ENCODE measurements at regions not wholly inside any gene's neighbourhood (a gene's known extent, or its start where the extent isn't known, plus 50 kb on each side); places are given as distances from the start of the nearest gene placed in this dataset.

- Histone ChIP-seq H3K4me2 (no peak overlapping the region), H3F3A (ENCODE audit: low read depth) (no peaks in the 10 kb centered on the region), H3K9me3 (ENCODE audit: low read depth) (no peaks in the 10 kb centered on the region), H3K36me3 (no peaks in the 10 kb centered on the region), H3K27ac (no peak overlapping the region), H3K27me3 (no peaks in the 10 kb centered on the region), H4K20me1 (ENCODE audit: low read depth) (no peaks in the 10 kb centered on the region), H3K9ac (no peak overlapping the region), H2AFZ (replicated peaks) (no peak overlapping the region), H3K79me2 (ENCODE audit: low read depth) (no peaks in the 10 kb centered on the region), H3K4me3 (no peak overlapping the region), H3K4me1 (no peaks in the 10 kb centered on the region)
- no peak for DNase-seq (ENCODE audit: low spot score)
- TF ChIP-seq EZH2phosphoT487 (IDR thresholded peaks at IDR 0.05), result no peak
- no peak for TF ChIP-seq CTCF (IDR thresholded peaks at IDR 0.05)
- TF ChIP-seq EZH2 (IDR thresholded peaks at IDR 0.05), result no peak
- Mint-ChIP-seq H3K27me3 (ENCODE audit: insufficient read depth, low read depth) (no peaks in the 10 kb centered on the region), H3K27ac (no peak overlapping the region), H3K4me3 (no peak overlapping the region), H3K36me3 (no peaks in the 10 kb centered on the region), H3K9me3 (no peaks in the 10 kb centered on the region), H3K4me1 (peaks cover 3% of the 10 kb centered on the region)
Measured at GRCh38 chr7:108846471-108846870, 276.8 kb downstream of the DNAJB9 start.

DNA sequence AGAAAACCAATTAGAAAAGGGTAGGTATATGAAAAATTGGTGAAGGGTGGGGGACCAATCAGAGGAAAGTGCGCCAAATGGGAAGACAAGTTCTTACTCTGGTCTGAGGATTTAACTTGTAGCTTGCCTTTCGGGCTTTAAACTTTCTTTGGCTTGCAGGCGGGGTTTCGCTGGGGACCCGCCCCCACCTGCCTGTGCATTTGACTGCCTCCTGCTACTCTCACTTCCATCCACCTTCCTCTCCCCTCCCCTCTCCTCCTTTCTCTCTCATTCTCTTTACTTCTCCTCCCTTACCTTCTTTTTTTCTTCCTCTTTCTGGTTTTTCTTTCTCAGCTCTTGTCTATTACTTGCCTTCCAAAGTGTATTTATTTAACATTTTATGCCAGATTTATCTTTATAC is 278.8 kb downstream of the DNAJB9 start:
- Mint-ChIP-seq H3K4me3 (no peak overlapping the region), H3K36me3 (no peaks in the 10 kb centered on the region), H3K27ac (no peak overlapping the region), H3K27me3 (ENCODE audit: insufficient read depth, low read depth) (no peaks in the 10 kb centered on the region), H3K4me1 (peaks cover 3% of the 10 kb centered on the region), H3K9me3 (no peaks in the 10 kb centered on the region)
- Histone ChIP-seq H3K79me2 (ENCODE audit: low read depth) (no peaks in the 10 kb centered on the region), H3K9me3 (ENCODE audit: low read depth) (no peaks in the 10 kb centered on the region), H3K36me3 (no peaks in the 10 kb centered on the region), H3K27me3 (no peaks in the 10 kb centered on the region), H2AFZ (replicated peaks) (no peak overlapping the region), H3F3A (ENCODE audit: low read depth) (no peaks in the 10 kb centered on the region), H3K4me2 (no peak overlapping the region), H3K4me1 (no peaks in the 10 kb centered on the region), H3K9ac (no peak overlapping the region), H3K4me3 (no peak overlapping the region), H4K20me1 (ENCODE audit: low read depth) (no peaks in the 10 kb centered on the region), H3K27ac (no peak overlapping the region)
- TF ChIP-seq EZH2phosphoT487 (IDR thresholded peaks at IDR 0.05) (no peak), CTCF (IDR thresholded peaks at IDR 0.05) (no peak), EZH2 (IDR thresholded peaks at IDR 0.05) (no peak)
- DNase-seq (ENCODE audit: low spot score), result no peak

DNA sequence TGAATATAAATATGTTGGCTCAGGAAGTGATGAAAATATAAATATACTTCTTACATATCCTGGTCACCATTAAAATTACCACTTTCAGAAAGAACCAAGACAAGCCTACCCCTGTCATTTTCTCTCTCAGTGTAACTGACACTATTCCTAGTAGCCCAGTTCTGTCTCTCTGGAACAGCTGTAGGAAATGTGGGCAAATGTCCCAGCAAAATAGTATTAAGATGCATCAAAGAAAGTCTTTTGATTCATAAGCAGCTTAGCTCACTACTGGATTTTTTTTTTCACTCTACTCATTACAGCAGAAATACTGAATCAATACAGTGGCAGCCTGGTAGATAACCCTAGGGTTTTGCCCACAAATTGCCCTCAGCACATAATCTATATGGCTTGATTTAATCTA is 290.9 kb downstream of the DNAJB9 start:
- H3K4me2 ChIP-seq, result no peak overlapping the region
- peaks cover 4% of the 10 kb centered on the region for H3K4me1 ChIP-seq
- Mint-ChIP-seq H3K27ac (no peak overlapping the region), H3K27me3 (ENCODE audit: insufficient read depth, low read depth) (peaks cover 2% of the 10 kb centered on the region), H3K4me1 (no peaks in the 10 kb centered on the region), H3K36me3 (no peaks in the 10 kb centered on the region), H3K4me3 (no peak overlapping the region), H3K9me3 (no peaks in the 10 kb centered on the region)
- no peak overlapping the region for H3K27ac ChIP-seq
- H3K36me3 ChIP-seq, result no peaks in the 10 kb centered on the region
- TF ChIP-seq EZH2phosphoT487 (IDR thresholded peaks at IDR 0.05) (no peak), EZH2 (IDR thresholded peaks at IDR 0.05) (no peak), CTCF (IDR thresholded peaks at IDR 0.05) (no peak)
- no peaks in the 10 kb centered on the region for H3K79me2 ChIP-seq (ENCODE audit: low read depth)
- H3K4me3 ChIP-seq, result no peak overlapping the region
- no peak overlapping the region for H3K9ac ChIP-seq
- no peaks in the 10 kb centered on the region for H3K27me3 ChIP-seq
- no peaks in the 10 kb centered on the region for H4K20me1 ChIP-seq (ENCODE audit: low read depth)
- DNase-seq (ENCODE audit: low spot score), result no peak
- no peak overlapping the region for H2AFZ ChIP-seq (replicated peaks)
- H3F3A ChIP-seq (ENCODE audit: low read depth), result no peaks in the 10 kb centered on the region
- H3K9me3 ChIP-seq (ENCODE audit: low read depth), result no peaks in the 10 kb centered on the region

DNA sequence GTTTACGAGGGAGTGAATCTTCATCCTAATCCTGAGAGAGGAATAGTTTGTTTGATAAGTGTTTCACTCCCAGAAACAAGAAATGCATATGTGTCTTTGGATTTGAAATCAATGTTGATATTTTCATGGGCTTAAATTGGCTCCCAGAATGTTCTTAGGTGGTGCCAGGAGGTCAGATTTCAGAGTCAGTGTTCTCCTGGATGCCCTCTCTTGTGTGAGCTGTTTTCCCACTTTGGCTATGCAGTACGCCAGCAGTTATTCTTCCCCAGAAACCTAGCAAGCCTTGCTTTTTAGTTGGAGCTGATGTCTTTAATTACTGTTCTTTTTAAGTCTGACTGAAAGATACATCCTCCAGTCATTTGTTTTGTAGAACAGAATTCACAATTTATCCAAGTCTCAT is 291.4 kb downstream of the DNAJB9 start:
- Mint-ChIP-seq H3K4me3 (no peak overlapping the region), H3K9me3 (no peaks in the 10 kb centered on the region), H3K4me1 (no peaks in the 10 kb centered on the region), H3K27ac (no peak overlapping the region), H3K27me3 (ENCODE audit: insufficient read depth, low read depth) (peaks cover 2% of the 10 kb centered on the region), H3K36me3 (no peaks in the 10 kb centered on the region)
- no peak overlapping the region for H3K4me3 ChIP-seq
- no peak for TF ChIP-seq CTCF (IDR thresholded peaks at IDR 0.05)
- H3K79me2 ChIP-seq (ENCODE audit: low read depth), result no peaks in the 10 kb centered on the region
- H3K27me3 ChIP-seq, result no peaks in the 10 kb centered on the region
- no peaks in the 10 kb centered on the region for H4K20me1 ChIP-seq (ENCODE audit: low read depth)
- H3K9me3 ChIP-seq (ENCODE audit: low read depth), result no peaks in the 10 kb centered on the region
- no peak overlapping the region for H3K9ac ChIP-seq
- no peaks in the 10 kb centered on the region for H3F3A ChIP-seq (ENCODE audit: low read depth)
- H2AFZ ChIP-seq (replicated peaks), result no peak overlapping the region
- no peak for DNase-seq (ENCODE audit: low spot score)
- no peak overlapping the region for H3K4me2 ChIP-seq
- no peak overlapping the region for H3K27ac ChIP-seq
- H3K36me3 ChIP-seq, result no peaks in the 10 kb centered on the region
- H3K4me1 ChIP-seq, result peaks cover 4% of the 10 kb centered on the region

Measured in neural progenitor cell (in vitro differentiated cells).